PFSK-1 (cell line): ENCODE measurements at regions not wholly inside any gene's neighbourhood (a gene's known extent, or its start where the extent isn't known, plus 50 kb on each side); places are given as distances from the start of the nearest gene placed in this dataset.

Experiments used
- FOXP2 ChIP-seq: optimal IDR thresholded peaks from 2 replicates; pipeline ENCODE3; 2011; ENCODE audit warnings: borderline replicate concordance, control low read depth, inconsistent platforms; ENCODE audit not compliant: insufficient read depth; ENCODE audit errors: extremely low read length, extremely low read depth
- POLR2AphosphoS5 ChIP-seq: IDR thresholded peaks from 2 replicates; pipeline ENCODE4 v1.6.1; 2012; ENCODE audit warnings: low read depth, mild to moderate bottlenecking, control low read depth, low read length, moderate library complexity
- REST ChIP-seq, 2 experiments: IDR thresholded peaks; 2 replicates each; pipeline versions ENCODE4 v1.6.1 to v1.8.0; 2011 to 2012; ENCODE audit warnings: low read depth in 2 of 2, low read length in 2 of 2, control low read depth in 1 of 2, inconsistent platforms in 1 of 2, mild to moderate bottlenecking in 1 of 2, moderate library complexity in 1 of 2; ENCODE audit not compliant: insufficient read depth in 1 of 2
- SIN3A ChIP-seq: IDR thresholded peaks from 2 replicates; pipeline ENCODE4 v1.6.1; 2012; ENCODE audit warnings: mild to moderate bottlenecking, low read length, moderate library complexity, borderline replicate concordance; ENCODE audit not compliant: insufficient read depth
- TAF1 ChIP-seq: IDR thresholded peaks from 2 replicates; pipeline ENCODE4 v1.6.1; 2012; ENCODE audit warnings: low read length, control low read depth, borderline replicate concordance; ENCODE audit not compliant: insufficient read depth

GRCh38 chrX:15913146-15913545 lies 58.5 kb upstream of the AP1S2 start:
- TF ChIP-seq SIN3A = no peak
- TF ChIP-seq REST (IDR thresholded peaks at IDR 0.05; ENCODE audit: insufficient read depth in 1 of 2, low read depth in 2 of 2, low read length in 2 of 2) = no peak
- no peak for TF ChIP-seq FOXP2
- TF ChIP-seq TAF1 = no peak
- no peak for TF ChIP-seq POLR2AphosphoS5

GRCh38 chrX:15911734-15912550 lies 57.3 kb upstream of the AP1S2 start:
- TF ChIP-seq TAF1 (no peak), POLR2AphosphoS5 (no peak), FOXP2 (no peak), SIN3A (no peak), REST (IDR thresholded peaks at IDR 0.05; ENCODE audit: insufficient read depth in 1 of 2, low read depth in 2 of 2, low read length in 2 of 2) (no peak)

- TF ChIP-seq SIN3A (no peak), REST (IDR thresholded peaks at IDR 0.05; ENCODE audit: insufficient read depth in 1 of 2, low read depth in 2 of 2, low read length in 2 of 2) (no peak), POLR2AphosphoS5 (no peak), TAF1 (no peak), FOXP2 (no peak)
These were observed 55.0 kb upstream of the AP1S2 start for GRCh38 chrX:15909605-15910004.

GRCh38 chrX:15908603-15909290 lies 54.1 kb upstream of the AP1S2 start:
- TF ChIP-seq SIN3A (no peak), TAF1 (no peak), REST (IDR thresholded peaks at IDR 0.05; ENCODE audit: insufficient read depth in 1 of 2, low read depth in 2 of 2, low read length in 2 of 2) (no peak), POLR2AphosphoS5 (no peak), FOXP2 (no peak)
